H1 (cell line): ENCODE measurements at regions not wholly inside any gene's neighbourhood (a gene's known extent, or its start where the extent isn't known, plus 50 kb on each side); places are given as distances from the start of the nearest gene placed in this dataset.

Experiments used
- CHD1 ChIP-seq: IDR thresholded peaks from 2 replicates; pipeline ENCODE4 v1.6.1; 2012; ENCODE audit warnings: low read depth, low read length, improper control_type of control experiment
- EP300 ChIP-seq, 2 experiments: IDR thresholded peaks; 1 replicate in 1 of 2; 2 replicates in 1 of 2; pipeline ENCODE4 v1.6.1; 2011 to 2012; ENCODE audit warnings: low read depth in 2 of 2, low read length in 2 of 2, mild to moderate bottlenecking in 2 of 2, borderline replicate concordance in 1 of 2, inconsistent platforms in 1 of 2, moderate library complexity in 1 of 2
- PHF8 ChIP-seq: fragments of 200-600 bp; sonication (generic); conservative IDR thresholded peaks from 2 replicates; pipeline ENCODE4 v1.7.1; 2012; ENCODE audit warnings: low read depth, mild to moderate bottlenecking, inconsistent platforms, low read length, moderate library complexity
- SIN3A ChIP-seq, 2 experiments: IDR thresholded peaks in 1 of 2; conservative IDR thresholded peaks in 1 of 2; 2 replicates each; pipeline ENCODE4 v1.6.1; 2011 to 2012; ENCODE audit warnings: low read length in 2 of 2, improper control_type of control experiment in 1 of 2, low read depth in 1 of 2, mild to moderate bottlenecking in 1 of 2
- SP4 ChIP-seq: IDR thresholded peaks from 2 replicates; pipeline ENCODE4 v1.6.1; 2012; ENCODE audit warnings: low read length, inconsistent platforms
- TAF7 ChIP-seq: optimal IDR thresholded peaks from 2 replicates; pipeline ENCODE3; 2011; ENCODE audit warnings: low read depth, mild to moderate bottlenecking, inconsistent platforms, low read length, moderate library complexity, borderline replicate concordance

GRCh38 chr2:18781541-18782280 lies 192.3 kb upstream of the NT5C1B start (continued):
- TF ChIP-seq TAF7 = no peak
- no peak for TF ChIP-seq SP4
- TF ChIP-seq CHD1 = no peak
- no peak for TF ChIP-seq SIN3A (conservative IDR thresholded peaks at IDR 0.05 in 1 of 2, IDR thresholded peaks at IDR 0.05 in 1 of 2; ENCODE audit: low read depth in 1 of 2, low read length in 2 of 2)
- TF ChIP-seq PHF8 = no peak
- no peak for TF ChIP-seq EP300 (IDR thresholded peaks at IDR 0.05; ENCODE audit: borderline replicate concordance in 1 of 2, low read depth in 2 of 2, low read length in 2 of 2)
